ENCODE measurements at regions not wholly inside any gene's neighbourhood (a gene's known extent, or its start where the extent isn't known, plus 50 kb on each side); places are given as distances from the start of the nearest gene placed in this dataset.

- TF ChIP-seq, protein P1, sequence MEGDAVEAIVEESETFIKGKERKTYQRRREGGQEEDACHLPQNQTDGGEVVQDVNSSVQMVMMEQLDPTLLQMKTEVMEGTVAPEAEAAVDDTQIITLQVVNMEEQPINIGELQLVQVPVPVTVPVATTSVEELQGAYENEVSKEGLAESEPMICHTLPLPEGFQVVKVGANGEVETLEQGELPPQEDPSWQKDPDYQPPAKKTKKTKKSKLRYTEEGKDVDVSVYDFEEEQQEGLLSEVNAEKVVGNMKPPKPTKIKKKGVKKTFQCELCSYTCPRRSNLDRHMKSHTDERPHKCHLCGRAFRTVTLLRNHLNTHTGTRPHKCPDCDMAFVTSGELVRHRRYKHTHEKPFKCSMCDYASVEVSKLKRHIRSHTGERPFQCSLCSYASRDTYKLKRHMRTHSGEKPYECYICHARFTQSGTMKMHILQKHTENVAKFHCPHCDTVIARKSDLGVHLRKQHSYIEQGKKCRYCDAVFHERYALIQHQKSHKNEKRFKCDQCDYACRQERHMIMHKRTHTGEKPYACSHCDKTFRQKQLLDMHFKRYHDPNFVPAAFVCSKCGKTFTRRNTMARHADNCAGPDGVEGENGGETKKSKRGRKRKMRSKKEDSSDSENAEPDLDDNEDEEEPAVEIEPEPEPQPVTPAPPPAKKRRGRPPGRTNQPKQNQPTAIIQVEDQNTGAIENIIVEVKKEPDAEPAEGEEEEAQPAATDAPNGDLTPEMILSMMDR (IDR thresholded peaks at IDR 0.05): no peak
- TF ChIP-seq POLR2A (IDR thresholded peaks at IDR 0.05): no peak
Observed at GRCh38 chr1:23639460-23640095, 52.0 kb upstream of the RPL11 start.

All from heart left ventricle (tissue), 13 donors.